Skin of body (tissue), 1 donor: ENCODE measurements at regions not wholly inside any gene's neighbourhood (a gene's known extent, or its start where the extent isn't known, plus 50 kb on each side); places are given as distances from the start of the nearest gene placed in this dataset.
A peak's percentile ranks its signal among the peaks of the same experiment; 100 is the strongest.
"Not testable (repeated sequence)": the region's sequence is repeated elsewhere in the genome, so short reads cannot be mapped to it uniquely, and the experiment has no call there.

Source experiments
- DNase-seq: peaks from one replicate; lab custom pipeline; 2025; lab: John Stamatoyannopoulos, UW

- no peak for DNase-seq
Measured at GRCh38 chr5:152184266-152184665, 220.8 kb downstream of the NMUR2 start.

GRCh38 chr5:152181461-152181860 lies 223.6 kb downstream of the NMUR2 start:
- DNase-seq = no peak

DNA sequence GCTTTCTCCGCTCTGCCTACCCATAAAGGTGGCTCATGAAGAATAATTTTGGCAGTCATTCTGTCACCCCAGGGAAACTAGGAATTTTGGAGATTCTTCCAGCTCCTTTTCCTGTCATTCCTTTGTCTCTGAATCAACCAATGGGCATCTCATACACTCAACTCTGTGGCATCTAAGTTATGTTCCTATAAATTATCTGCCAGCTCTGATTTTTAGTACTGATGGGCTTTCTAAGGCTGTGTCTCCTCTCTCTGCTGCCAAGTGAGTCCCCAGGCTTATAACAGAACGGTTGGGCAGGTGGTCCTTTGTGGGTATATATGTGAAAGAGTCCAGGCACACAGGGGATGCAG lies 226.8 kb downstream of the NMUR2 start:
- DNase-seq = no peak

DNA sequence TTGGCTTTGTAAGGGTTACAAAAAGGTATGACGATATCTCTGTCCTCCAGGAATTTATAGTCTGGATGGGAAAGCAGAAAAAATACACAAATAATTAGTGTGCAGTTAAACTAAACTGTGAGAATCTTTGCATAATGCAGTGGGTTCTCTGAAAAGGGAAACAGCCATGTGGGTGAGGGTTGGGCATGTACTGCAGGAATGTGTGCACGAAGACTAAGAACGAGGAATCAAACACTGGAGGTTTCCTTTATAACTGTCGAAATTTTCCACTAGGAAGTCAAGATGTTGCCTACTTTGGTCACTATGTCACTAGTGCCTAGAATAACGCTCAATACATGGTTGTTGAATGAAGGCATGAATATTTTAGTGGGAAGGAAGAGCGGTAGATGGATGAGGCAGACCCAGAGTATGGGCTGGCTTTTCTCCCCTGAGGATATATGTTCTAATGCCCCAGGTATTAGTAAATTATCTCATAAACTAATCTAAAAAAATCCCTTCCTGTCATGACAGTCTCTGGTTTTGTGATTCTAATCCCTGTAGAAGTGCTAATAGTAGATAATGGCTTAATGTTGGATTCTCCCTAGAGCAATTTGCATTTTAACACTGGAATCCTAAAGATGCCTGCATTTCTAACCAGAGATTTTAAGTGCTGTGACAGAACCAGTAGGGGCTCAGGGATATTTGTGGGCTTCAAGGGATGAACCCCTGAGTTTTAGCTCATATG lies 227.3 kb downstream of the NMUR2 start:
- DNase-seq = no peak

DNA sequence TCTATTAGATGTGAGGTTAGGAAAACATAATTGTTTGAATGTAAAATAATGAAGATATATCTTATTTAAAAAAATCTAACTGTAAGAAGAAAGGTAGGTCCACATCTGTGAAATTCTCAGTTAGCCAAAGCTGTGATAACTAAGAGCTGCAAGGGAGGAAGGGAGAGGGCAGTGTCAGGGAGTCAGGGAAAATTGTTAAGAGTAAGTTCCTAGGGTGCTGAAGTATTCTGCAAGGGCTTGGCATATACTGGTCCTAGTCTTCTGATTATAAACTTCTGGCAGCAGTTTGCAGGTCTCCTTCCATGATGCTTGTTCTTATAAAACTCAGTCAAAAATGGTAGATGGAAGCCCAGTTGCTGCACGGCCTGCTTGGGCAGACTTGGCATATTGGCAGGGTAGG lies 233.2 kb downstream of the NMUR2 start:
- no peak for DNase-seq

GRCh38 chr5:152170350-152170749 lies 234.7 kb downstream of the NMUR2 start:
- DNase-seq = no peak

DNA sequence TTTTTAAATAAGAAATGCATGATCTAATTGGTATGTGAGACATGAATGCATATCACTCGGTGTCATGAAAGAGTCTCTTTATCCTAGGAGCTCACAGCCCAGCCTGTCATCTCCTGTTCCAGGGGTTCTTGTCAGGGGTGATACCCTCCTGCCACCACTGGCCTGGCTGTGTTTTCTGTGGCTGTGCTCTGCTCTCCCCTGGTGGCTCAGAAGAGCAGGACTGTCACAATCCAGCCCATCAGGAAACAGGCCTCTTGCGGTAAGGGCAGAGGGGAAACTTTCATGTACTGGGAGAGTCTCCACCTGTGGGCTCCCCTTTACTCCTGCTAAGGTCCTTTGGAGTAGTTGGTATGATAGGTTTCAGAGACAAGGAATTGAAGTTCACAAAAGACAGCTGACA lies 240.2 kb upstream of the GLRA1 start:
- DNase-seq = no peak

GRCh38 chr5:152159894-152160293 lies 235.2 kb upstream of the GLRA1 start:
- DNase-seq = not testable (repeated sequence)

- DNase-seq = not testable (repeated sequence)
Measured at GRCh38 chr5:152154452-152154851, 229.8 kb upstream of the GLRA1 start.

DNA sequence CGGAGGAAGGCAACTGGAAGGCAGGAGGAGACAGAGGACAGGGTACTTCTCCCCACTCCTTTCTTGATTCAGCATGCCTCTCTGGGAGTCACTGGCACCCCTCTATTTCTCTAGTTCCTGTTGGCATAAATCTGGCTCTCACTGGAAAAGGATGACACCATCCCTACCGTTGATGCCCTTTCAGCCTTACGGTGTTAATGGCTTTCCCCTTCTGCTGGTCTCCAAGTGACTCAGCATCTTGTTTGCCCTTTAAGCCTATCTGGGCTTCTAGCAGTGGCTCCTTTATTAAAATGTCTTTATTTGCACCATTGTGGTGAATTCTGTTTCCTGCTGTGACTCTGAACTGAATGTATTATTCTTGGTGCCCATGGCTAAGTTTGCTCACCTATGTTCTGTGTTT lies 227.3 kb upstream of the GLRA1 start:
- no peak for DNase-seq

GRCh38 chr5:152151113-152151512 lies 226.5 kb upstream of the GLRA1 start:
- no peak for DNase-seq

DNA sequence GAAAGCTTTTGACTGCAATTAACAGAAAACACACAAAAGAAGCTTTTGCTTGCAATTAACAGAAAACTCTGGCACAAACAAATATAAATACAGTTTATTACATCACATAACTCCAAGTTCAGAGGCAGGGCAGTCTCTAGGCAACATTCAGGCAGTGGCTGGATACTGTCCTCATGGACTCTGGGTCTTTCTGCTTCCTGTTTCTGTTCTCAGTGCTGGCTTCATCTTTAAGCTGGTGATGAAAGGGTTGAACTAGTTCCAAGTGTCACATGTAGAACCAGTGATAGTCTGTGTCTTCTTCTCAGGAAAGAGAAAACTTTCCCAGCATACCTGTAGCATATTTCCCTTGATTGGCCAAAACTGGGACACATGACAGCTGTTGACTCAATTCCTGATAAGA lies 222.6 kb upstream of the GLRA1 start:
- no peak for DNase-seq

- DNase-seq = no peak
Measured at GRCh38 chr5:152146566-152146965, 221.9 kb upstream of the GLRA1 start.

GRCh38 chr5:152144556-152144955 lies 219.9 kb upstream of the GLRA1 start:
- no peak for DNase-seq

DNA sequence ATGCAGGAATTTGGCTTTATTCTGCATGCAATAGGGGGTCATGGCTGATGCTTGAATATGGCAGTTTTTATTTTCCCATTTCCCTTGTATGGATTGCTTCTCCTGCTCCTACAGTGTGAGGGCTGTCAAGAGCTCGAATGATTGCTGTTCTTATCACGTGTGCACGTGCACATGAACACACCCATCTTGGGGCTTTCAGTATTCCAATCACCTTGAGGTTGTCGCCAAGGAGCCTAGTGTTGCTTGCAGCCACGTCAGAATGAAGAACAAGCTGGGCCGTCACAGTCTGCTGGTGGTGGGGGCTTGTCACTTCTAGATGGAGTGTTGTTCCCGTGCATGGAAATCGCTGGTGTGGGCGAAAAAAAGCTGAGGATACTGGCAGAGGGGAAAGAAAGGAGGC lies 219.4 kb upstream of the GLRA1 start:
- DNase-seq = no peak

DNA sequence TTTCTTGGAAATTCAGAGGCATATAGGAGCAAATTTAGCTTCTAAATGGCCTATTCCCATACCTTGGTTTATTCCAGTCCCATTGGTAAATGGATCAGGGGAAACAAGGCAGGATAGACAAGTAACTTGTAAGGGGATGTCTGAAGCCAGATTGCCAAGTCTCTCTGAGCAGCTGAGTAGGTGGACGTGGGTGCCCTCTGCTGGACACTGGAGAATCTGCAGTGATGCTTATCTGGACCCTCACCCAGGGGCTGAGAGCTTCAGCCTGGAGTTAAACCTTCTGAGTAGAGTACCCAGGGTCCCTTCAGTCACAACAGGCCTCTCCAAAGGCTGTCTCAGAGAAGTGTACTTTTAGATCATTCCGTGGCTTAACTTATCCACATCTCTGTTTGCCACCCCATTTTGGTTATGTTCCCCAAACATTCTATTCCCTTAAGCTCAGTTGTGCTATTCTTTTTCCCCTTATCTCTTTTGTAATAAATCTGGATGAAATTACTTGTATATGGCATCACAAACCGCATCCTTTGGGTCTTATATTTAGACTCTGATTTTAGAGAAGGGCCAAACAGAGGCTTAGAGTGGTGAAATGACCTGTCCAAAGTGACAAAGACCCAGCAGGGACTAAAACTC lies 218.3 kb upstream of the GLRA1 start:
- peak; percentile 48 for DNase-seq

DNA sequence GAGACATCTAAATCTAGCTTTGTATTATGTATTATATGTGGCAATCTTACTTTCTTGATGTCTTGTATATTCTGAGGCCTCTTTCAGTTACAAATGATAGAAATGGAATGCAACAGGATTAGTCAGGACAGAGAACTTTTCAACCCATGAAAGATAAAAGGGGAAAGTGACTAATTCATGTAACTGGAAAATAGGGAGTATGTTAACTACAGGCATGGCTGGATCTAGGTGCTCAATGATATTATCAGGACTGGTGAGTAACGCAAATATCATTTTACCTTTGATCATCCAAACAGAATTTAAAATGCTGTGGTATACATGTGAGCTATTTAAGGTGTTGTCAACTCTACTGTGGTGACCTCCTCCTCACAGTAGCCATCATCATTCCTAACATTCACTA lies 215.7 kb upstream of the GLRA1 start:
- DNase-seq = no peak

- DNase-seq = no peak
Measured at GRCh38 chr5:152137063-152137462, 212.4 kb upstream of the GLRA1 start.

GRCh38 chr5:152136321-152136720 lies 211.7 kb upstream of the GLRA1 start:
- no peak for DNase-seq

DNA sequence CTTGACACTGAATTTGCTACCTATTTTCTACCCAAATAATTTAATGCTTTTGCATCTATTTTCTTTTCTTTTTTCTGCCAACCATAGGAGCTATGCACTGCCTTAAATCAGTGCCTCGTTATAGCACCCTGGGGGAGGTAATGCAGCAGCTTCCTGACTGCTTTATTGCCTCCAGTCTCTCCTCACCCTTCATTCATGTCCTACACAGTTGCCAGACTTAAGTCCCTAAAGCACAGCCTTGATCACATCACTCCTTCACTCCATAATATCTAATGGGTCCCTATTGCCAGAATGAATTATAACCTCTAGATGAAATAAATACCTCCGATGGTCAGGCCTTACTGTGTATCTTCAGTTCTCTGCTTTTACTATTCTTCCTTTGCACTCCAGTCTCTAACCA lies 211.2 kb upstream of the GLRA1 start:
- no peak for DNase-seq

DNA sequence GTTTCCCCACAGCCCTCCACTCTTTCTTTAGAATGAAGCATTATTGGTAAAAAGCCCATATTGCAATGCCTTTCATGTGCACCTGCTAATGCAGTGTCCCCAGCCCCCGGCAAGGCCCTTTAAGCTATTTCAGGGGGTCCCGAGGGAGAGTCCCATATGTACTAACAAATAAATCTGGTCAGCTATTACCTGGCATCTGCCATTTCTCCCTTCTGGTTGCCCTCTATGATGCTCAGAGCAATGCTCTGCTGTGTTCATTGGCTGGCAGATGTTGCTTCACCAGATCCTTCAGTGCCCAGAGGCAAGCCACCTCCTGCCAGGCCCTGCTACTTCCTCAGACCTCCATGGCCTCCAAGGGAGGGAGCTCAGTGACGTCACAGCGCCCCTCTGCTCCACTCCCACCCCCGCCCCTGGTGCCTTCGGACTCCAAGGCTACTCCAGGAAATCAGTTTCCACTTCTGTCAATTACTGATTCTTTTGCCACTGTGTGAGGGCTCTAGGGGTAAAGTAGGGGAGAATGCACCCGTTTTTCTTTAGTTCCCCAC lies 201.1 kb upstream of the GLRA1 start:
- no peak for DNase-seq

GRCh38 chr5:152124409-152125041 lies 199.9 kb upstream of the GLRA1 start:
- DNase-seq = no peak
